Activated CD4-positive, alpha-beta memory T cell treated with anti-CD3 and anti-CD28 coated beads for 36 hours (primary cell): ENCODE measurements at regions not wholly inside any gene's neighbourhood (a gene's known extent, or its start where the extent isn't known, plus 50 kb on each side); places are given as distances from the start of the nearest gene placed in this dataset.

Experiments used
- CTCF ChIA-PET: fragments of 350-600 bp; sonication (Branson Sonifier 250); formaldehyde crosslinking; loops from one replicate; lab custom pipeline; 2021; ENCODE audit warnings: antibody characterized with exemption, inconsistent platforms; lab: Charles Lee
- POLR2A ChIA-PET: fragments of 350-600 bp; sonication (Branson Sonifier 250); formaldehyde crosslinking; loops from one replicate; lab custom pipeline; 2021; ENCODE audit warnings: antibody characterized with exemption; lab: Charles Lee
- DNase-seq: peaks from one replicate; pipeline ENCODE4 v3.0.0-alpha.2; 2020
- H3K27ac Mint-ChIP-seq: one replicate; pipeline ENCODE4 v1.8.0; 2021; ENCODE audit warnings: mixed read lengths
- H3K27me3 Mint-ChIP-seq: one replicate; pipeline ENCODE4 v1.8.0; 2021; ENCODE audit warnings: mixed read lengths
- H3K36me3 Mint-ChIP-seq: one replicate; pipeline ENCODE4 v1.8.0; 2021; ENCODE audit warnings: mixed read lengths
- H3K4me1 Mint-ChIP-seq: one replicate; pipeline ENCODE4 v1.8.0; 2021; ENCODE audit warnings: low read depth, mixed read lengths
- H3K4me3 Mint-ChIP-seq: one replicate; pipeline ENCODE4 v1.8.0; 2021; ENCODE audit warnings: mild to moderate bottlenecking, mixed read lengths
- H3K9me3 Mint-ChIP-seq: one replicate; pipeline ENCODE4 v1.8.0; 2021; ENCODE audit warnings: mixed read lengths
- intact Hi-C: fragments of 100-400 bp; cut with micrococcal nuclease; formaldehyde crosslinking; loops from one replicate; pipeline ENCODE4 v1.15.1; 2023

DNA sequence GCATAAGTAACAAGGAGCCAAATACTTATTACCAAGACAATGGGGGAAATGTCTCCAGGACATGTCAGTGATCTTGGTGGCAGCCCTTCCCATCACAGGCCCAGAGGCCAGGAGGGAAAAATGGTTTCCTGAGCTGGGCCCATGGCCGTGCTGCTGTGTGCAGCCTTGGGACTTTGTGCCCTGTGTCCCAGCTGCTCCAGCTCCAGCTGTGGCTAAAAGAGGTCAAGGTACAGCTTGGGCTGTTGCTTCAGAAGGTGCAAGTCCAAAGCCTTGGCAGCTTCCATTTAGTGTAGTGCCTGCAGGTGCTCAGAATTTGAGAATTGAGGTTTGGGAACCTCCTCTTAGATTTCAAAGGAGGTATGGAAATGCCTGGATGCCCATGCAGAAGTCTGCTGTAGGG lies 212.3 kb upstream of the DCN start:
- Mint-ChIP-seq H3K9me3 (no peaks in the 10 kb centered on the region), H3K4me3 (no peak overlapping the region), H3K4me1 (no peaks in the 10 kb centered on the region), H3K27ac (no peak overlapping the region), H3K27me3 (no peaks in the 10 kb centered on the region), H3K36me3 (no peaks in the 10 kb centered on the region)
- intact Hi-C loops = no loop called here
- CTCF ChIA-PET = no interaction called here
- POLR2A ChIA-PET = no interaction called here
- DNase-seq = no peak

- no peak for DNase-seq
- CTCF ChIA-PET = no interaction called here
- Mint-ChIP-seq H3K27ac (no peak overlapping the region), H3K4me3 (no peak overlapping the region), H3K4me1 (no peaks in the 10 kb centered on the region), H3K27me3 (no peaks in the 10 kb centered on the region), H3K9me3 (no peaks in the 10 kb centered on the region), H3K36me3 (no peaks in the 10 kb centered on the region)
- intact Hi-C loops = no loop called here
- POLR2A ChIA-PET = no interaction called here
Observed at GRCh38 chr12:91388573-91388972, 206.0 kb upstream of the DCN start.

DNA sequence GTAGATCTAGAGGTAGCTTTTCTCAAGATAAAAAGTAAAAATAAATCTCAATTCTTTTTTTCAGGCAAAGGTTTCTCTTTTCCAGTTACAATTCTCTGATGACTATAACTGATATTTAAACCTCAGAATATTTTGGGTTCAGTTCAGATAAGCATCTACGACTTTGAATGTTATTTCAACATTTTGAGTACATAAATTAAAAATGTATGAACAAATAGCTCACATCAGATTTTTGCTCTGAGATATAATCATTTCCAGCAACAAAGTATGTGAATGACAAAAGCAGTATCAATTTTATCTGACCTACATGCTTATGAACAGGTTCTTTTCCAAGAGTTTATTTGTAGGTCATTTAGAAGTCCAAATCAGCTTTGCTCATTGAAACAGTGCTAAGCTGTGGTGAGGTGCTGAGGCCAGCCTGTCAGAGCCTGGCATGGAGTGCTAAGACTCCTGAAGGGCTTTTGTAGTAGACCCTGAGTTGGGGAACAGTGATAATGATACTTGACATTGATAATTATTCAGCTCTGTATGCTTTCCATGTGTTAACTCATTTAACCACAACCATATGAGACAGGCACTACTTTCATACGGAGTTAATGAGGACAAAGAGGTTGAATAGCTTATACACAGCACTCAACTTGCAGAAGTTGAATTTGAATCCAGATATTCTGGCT lies 205.0 kb upstream of the DCN start:
- no peak for DNase-seq
- Mint-ChIP-seq H3K4me3 (no peak overlapping the region), H3K36me3 (no peaks in the 10 kb centered on the region), H3K4me1 (no peaks in the 10 kb centered on the region), H3K9me3 (no peaks in the 10 kb centered on the region), H3K27ac (no peak overlapping the region), H3K27me3 (no peaks in the 10 kb centered on the region)
- ChIA-PET POLR2A (no interaction called here), CTCF (interaction anchor here (0.6 to 1.4 kb wide), 3 partner anchors 425 to 1182 kb away, joined by 3 to 4 read pairs (median 3); no protein-coding TSS in a partner anchor)
- intact Hi-C loops = no loop called here

DNA sequence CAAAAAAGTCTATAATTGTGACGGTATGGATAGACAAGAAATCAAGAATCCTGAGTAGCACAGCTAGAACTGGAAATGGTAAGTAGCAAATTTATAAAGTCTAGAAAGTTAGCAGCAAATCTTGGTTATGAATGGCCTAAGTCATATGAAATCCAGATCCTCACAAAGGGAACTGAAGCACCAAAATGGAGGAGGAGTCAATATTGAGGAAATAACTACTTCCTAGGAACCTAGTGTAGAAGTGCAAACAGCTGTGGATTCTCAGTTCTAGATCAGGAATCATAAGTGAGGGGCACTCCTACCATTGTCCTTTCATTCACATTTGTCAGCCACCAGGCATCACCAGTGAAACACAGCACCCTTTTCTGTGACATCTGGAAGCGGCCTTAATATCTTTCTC lies 202.2 kb upstream of the DCN start:
- ChIA-PET CTCF (interaction anchor here (1.0 kb wide), 1 partner anchor 759 kb away, joined by 3 read pairs; no protein-coding TSS in a partner anchor), POLR2A (no interaction called here)
- no peak for DNase-seq
- H3K4me3 Mint-ChIP-seq = no peak overlapping the region
- no peaks in the 10 kb centered on the region for H3K9me3 Mint-ChIP-seq
- intact Hi-C loops = loop anchor here (5.0 kb wide), 2 partner anchors 192 to 1022 kb away; no protein-coding TSS in a partner anchor
- no peak overlapping the region for H3K27ac Mint-ChIP-seq
- peaks cover 2% of the 10 kb centered on the region for H3K27me3 Mint-ChIP-seq
- H3K4me1 Mint-ChIP-seq = peaks cover 5% of the 10 kb centered on the region
- H3K36me3 Mint-ChIP-seq = no peaks in the 10 kb centered on the region

GRCh38 chr12:91384366-91384765 lies 201.7 kb upstream of the DCN start:
- ChIA-PET CTCF (interaction anchor here (1.0 kb wide), 1 partner anchor 760 kb away, joined by 3 read pairs; no protein-coding TSS in a partner anchor), POLR2A (no interaction called here)
- Mint-ChIP-seq H3K4me3 (no peak overlapping the region), H3K27ac (no peak overlapping the region), H3K9me3 (no peaks in the 10 kb centered on the region), H3K27me3 (peaks cover 2% of the 10 kb centered on the region), H3K36me3 (no peaks in the 10 kb centered on the region), H3K4me1 (peaks cover 5% of the 10 kb centered on the region)
- DNase-seq = no peak
- intact Hi-C loops = loop anchor here (5.0 kb wide), 2 partner anchors 193 to 1023 kb away; no protein-coding TSS in a partner anchor

GRCh38 chr12:91383099-91383498 lies 200.5 kb upstream of the DCN start:
- ChIA-PET CTCF (interaction anchor here (0.6 to 3.0 kb wide), 20 partner anchors 9 to 1604 kb away, joined by 3 to 39 read pairs (median 4); no protein-coding TSS in a partner anchor), POLR2A (no interaction called here)
- DNase-seq = no peak
- H3K36me3 Mint-ChIP-seq = no peaks in the 10 kb centered on the region
- intact Hi-C loops = loop anchor here (2.0 to 5.0 kb wide), 3 partner anchors 194 to 1024 kb away; partner anchors contain the start of gene BTG1
- H3K27ac Mint-ChIP-seq = no peak overlapping the region
- no peaks in the 10 kb centered on the region for H3K9me3 Mint-ChIP-seq
- peaks cover 4% of the 10 kb centered on the region for H3K27me3 Mint-ChIP-seq
- no peak overlapping the region for H3K4me3 Mint-ChIP-seq
- peaks cover 5% of the 10 kb centered on the region for H3K4me1 Mint-ChIP-seq

DNA sequence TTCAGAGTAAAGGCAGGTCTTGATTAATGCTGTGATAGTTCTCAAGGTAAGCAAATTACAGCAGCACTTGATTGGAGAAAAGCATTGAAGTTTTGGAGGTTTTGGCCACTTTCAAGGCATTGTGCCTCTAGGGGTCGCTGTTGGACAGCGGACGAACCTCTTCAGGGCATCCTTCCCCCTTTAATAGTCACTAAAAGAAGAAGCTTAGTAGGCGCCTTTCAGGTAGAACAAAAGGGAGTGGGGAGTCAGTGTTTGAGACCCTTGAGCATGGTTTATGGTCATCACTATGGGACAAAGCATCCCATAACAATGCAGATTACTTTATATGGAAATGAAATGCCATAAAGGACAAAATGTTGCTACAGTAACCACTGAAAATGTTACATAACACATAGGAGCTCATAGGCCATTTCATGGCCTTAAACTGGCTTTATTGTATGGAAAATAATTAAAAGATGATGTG lies 199.5 kb upstream of the DCN start:
- Mint-ChIP-seq H3K4me1 (peaks cover 5% of the 10 kb centered on the region), H3K27ac (no peak overlapping the region), H3K4me3 (peak overlapping the region; percentile 60), H3K36me3 (no peaks in the 10 kb centered on the region), H3K27me3 (peaks cover 4% of the 10 kb centered on the region), H3K9me3 (no peaks in the 10 kb centered on the region)
- intact Hi-C loops = loop anchor here (1.0 to 5.0 kb wide), 5 partner anchors 195 to 1268 kb away; partner anchors contain the start of gene BTG1
- CTCF ChIA-PET = interaction anchor here (0.6 to 3.0 kb wide), 56 partner anchors 9 to 1605 kb away, joined by 3 to 39 read pairs (median 3); partner anchors contain the start of gene BTG1
- DNase-seq = peak; percentile 86
- POLR2A ChIA-PET = no interaction called here

DNA sequence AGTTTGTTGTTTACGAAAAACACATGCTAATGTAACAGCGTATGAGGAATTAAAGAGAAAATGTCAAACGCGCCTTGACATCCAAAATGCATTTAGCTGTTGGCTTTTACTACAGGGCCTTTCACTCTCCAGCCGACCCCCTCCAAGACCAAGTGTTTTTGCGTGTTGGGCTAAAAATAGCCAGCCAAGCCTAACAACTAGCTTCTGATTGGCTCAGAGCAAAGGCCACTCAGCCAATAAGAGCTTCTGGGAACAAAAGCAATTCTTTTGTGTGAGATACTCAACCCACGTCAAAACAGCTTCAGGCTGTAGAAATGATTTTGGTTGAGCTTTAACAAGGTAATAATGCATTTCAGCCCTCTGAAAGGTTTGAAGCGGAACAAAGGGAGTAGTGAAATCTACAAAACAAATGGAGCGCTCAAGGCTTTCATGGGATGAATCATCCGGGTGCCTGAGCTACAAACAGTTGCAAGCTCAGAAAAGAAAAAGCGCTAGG lies 198.7 kb upstream of the DCN start:
- DNase-seq = no peak
- Mint-ChIP-seq H3K27ac (no peak overlapping the region), H3K27me3 (peaks cover 4% of the 10 kb centered on the region), H3K4me3 (peak overlapping the region; percentile 60), H3K36me3 (no peaks in the 10 kb centered on the region), H3K9me3 (no peaks in the 10 kb centered on the region), H3K4me1 (peaks cover 5% of the 10 kb centered on the region)
- intact Hi-C loops = loop anchor here (1.0 to 5.0 kb wide), 3 partner anchors 196 to 1026 kb away; no protein-coding TSS in a partner anchor
- ChIA-PET POLR2A (no interaction called here), CTCF (interaction anchor here (0.6 to 3.0 kb wide), 38 partner anchors 8 to 1495 kb away, joined by 3 to 39 read pairs (median 4); partner anchors contain the start of gene BTG1)

DNA sequence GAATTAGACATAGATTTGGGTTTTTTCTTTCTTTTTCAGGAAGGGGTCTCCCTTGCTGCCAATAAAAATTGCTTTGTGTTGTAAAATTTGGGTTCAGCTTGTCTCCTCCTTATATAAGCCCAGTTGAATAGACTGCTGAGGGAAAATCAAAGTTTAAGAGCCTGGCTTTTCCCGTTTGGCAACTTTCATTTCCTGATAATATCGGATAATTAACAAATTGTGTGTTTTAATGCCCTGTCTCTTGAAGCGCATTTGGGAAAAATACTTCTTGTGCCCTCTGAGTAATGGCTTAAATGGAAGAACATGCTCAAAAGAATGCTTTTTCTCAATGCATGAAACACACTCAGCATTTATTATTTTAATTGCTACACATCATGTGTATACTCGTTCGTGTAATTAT lies 198.0 kb upstream of the DCN start:
- POLR2A ChIA-PET = no interaction called here
- Mint-ChIP-seq H3K4me1 (peaks cover 5% of the 10 kb centered on the region), H3K4me3 (no peak overlapping the region), H3K9me3 (no peaks in the 10 kb centered on the region), H3K27ac (no peak overlapping the region), H3K27me3 (peaks cover 4% of the 10 kb centered on the region), H3K36me3 (no peaks in the 10 kb centered on the region)
- CTCF ChIA-PET = interaction anchor here (2.0 to 3.0 kb wide), 3 partner anchors 1028 to 1268 kb away, joined by 12 to 39 read pairs (median 13); no protein-coding TSS in a partner anchor
- DNase-seq = no peak
- intact Hi-C loops = loop anchor here (1.0 to 5.0 kb wide), 3 partner anchors 197 to 1027 kb away; no protein-coding TSS in a partner anchor

- ChIA-PET CTCF (interaction anchor here (0.6 kb wide), 1 partner anchor 15 kb away, joined by 3 read pairs; no protein-coding TSS in a partner anchor), POLR2A (no interaction called here)
- Mint-ChIP-seq H3K36me3 (no peaks in the 10 kb centered on the region), H3K27me3 (peaks cover 4% of the 10 kb centered on the region), H3K4me1 (peaks cover 5% of the 10 kb centered on the region), H3K27ac (no peak overlapping the region), H3K9me3 (no peaks in the 10 kb centered on the region), H3K4me3 (no peak overlapping the region)
- intact Hi-C loops = no loop called here
- DNase-seq = no peak
Observed at GRCh38 chr12:91379051-91379775, 196.6 kb upstream of the DCN start.

GRCh38 chr12:91377436-91377835 lies 194.8 kb upstream of the DCN start:
- Mint-ChIP-seq H3K27ac (no peak overlapping the region), H3K9me3 (no peaks in the 10 kb centered on the region), H3K4me3 (no peak overlapping the region), H3K36me3 (no peaks in the 10 kb centered on the region), H3K27me3 (peaks cover 11% of the 10 kb centered on the region), H3K4me1 (peaks cover 5% of the 10 kb centered on the region)
- intact Hi-C loops = no loop called here
- ChIA-PET POLR2A (no interaction called here), CTCF (no interaction called here)
- DNase-seq = no peak

DNA sequence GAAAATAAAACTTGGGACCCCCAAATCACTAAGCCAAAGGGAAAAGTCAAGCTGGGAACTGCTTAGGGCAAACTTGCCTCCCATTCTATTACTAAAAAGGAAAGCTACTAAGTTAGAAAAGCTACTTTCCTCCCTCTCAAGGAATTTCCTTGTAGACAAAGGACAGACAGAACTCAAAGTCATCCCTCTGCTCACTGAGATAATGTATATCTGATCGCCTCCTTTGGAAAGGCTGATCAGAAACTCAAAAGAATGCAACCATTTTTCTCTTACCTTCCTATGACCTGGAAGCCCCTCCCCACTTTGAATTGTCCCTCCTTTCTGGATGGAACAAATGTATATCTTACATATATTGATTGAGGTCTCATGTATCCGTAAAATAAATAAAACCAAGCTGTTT lies 190.5 kb upstream of the DCN start:
- H3K9me3 Mint-ChIP-seq = no peaks in the 10 kb centered on the region
- no peaks in the 10 kb centered on the region for H3K4me1 Mint-ChIP-seq
- peaks cover 10% of the 10 kb centered on the region for H3K27me3 Mint-ChIP-seq
- no peak overlapping the region for H3K4me3 Mint-ChIP-seq
- intact Hi-C loops = no loop called here
- ChIA-PET POLR2A (no interaction called here), CTCF (interaction anchor here (0.6 to 1.4 kb wide), 2 partner anchors 9 to 352 kb away, joined by 3 to 10 read pairs; no protein-coding TSS in a partner anchor)
- DNase-seq = no peak
- no peak overlapping the region for H3K27ac Mint-ChIP-seq
- H3K36me3 Mint-ChIP-seq = no peaks in the 10 kb centered on the region
